ENCODE measurements at regions not wholly inside any gene's neighbourhood (a gene's known extent, or its start where the extent isn't known, plus 50 kb on each side); places are given as distances from the start of the nearest gene placed in this dataset.

GRCh38 chr4:11894221-11894620, 465.5 kb upstream of the HS3ST1 start:
- H3K4me3 ChIP-seq (ENCODE audit: low read depth, low read length), result no peak overlapping the region
- TF ChIP-seq, protein P1, sequence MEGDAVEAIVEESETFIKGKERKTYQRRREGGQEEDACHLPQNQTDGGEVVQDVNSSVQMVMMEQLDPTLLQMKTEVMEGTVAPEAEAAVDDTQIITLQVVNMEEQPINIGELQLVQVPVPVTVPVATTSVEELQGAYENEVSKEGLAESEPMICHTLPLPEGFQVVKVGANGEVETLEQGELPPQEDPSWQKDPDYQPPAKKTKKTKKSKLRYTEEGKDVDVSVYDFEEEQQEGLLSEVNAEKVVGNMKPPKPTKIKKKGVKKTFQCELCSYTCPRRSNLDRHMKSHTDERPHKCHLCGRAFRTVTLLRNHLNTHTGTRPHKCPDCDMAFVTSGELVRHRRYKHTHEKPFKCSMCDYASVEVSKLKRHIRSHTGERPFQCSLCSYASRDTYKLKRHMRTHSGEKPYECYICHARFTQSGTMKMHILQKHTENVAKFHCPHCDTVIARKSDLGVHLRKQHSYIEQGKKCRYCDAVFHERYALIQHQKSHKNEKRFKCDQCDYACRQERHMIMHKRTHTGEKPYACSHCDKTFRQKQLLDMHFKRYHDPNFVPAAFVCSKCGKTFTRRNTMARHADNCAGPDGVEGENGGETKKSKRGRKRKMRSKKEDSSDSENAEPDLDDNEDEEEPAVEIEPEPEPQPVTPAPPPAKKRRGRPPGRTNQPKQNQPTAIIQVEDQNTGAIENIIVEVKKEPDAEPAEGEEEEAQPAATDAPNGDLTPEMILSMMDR (IDR thresholded peaks at IDR 0.05; ENCODE audit: low read depth, low read length), result no peak

DNA sequence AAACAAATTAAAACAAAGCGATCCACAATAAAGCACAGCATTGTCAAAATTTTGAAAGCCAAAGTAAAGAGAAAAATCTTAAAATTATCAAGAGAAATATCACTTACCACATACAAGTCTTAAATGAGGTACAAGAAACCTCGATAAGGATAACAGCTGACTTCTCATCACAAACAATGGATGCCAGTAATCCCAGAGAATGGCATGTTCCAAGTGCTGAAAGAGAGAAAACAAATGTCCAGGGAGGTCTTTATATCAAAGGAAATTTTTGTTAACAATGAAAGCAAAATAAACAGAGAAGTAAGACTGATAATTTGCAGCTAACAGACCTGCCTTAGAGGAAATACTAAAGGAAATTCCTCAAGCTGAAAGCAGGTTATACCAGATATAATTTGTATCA, 460.4 kb upstream of the HS3ST1 start:
- TF ChIP-seq, protein P1 (IDR thresholded peaks at IDR 0.05; ENCODE audit: low read depth, low read length), result no peak
- H3K4me3 ChIP-seq (ENCODE audit: low read depth, low read length), result no peak overlapping the region

DNA sequence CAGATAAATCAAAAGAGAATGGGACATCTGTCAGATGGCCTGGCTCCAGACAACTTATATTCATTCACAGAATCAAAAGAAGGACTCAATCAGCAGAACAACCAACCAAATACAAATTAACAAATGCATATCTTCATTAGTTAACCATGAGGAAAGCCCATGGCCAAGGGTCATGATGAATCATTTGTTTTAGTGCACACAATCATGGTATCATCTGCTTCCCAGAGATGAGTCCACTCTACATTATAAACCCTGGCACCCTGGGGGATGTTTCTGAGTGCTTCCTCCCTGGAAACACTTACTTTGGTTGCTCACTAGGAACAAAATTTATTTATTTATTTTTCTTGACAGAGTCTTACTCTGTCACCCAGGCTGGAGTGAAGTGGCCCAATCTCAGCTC, 453.3 kb upstream of the HS3ST1 start:
- TF ChIP-seq, protein P1 (IDR thresholded peaks at IDR 0.05; ENCODE audit: low read depth, low read length), result no peak
- H3K4me3 ChIP-seq (ENCODE audit: low read depth, low read length), result no peak overlapping the region

DNA sequence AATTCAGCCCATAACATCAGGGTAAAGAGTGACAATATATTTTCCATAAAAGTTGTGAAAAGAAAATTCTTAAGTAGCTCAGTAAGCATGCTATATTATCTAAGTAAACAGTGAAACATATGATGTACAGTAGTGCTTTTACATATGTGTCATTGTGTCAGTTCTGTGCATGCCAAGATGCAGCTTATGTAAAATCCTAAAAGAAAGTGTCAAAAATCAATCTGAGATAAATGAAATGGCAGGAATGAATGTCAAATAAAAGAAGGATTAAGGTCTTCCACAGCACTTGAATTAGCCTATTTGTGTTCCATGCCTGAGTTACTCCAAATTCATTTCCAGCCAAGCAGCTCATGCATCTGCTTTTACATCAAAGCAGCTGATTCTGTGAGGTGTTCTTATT, 452.7 kb upstream of the HS3ST1 start:
- no peak overlapping the region for H3K4me3 ChIP-seq (ENCODE audit: low read depth, low read length)
- TF ChIP-seq, protein P1 (IDR thresholded peaks at IDR 0.05; ENCODE audit: low read depth, low read length), result no peak

- TF ChIP-seq, protein P1 (IDR thresholded peaks at IDR 0.05; ENCODE audit: low read depth, low read length), result no peak
- no peak overlapping the region for H3K4me3 ChIP-seq (ENCODE audit: low read depth, low read length)
Observed at GRCh38 chr4:11878241-11878640, 449.5 kb upstream of the HS3ST1 start.

DNA sequence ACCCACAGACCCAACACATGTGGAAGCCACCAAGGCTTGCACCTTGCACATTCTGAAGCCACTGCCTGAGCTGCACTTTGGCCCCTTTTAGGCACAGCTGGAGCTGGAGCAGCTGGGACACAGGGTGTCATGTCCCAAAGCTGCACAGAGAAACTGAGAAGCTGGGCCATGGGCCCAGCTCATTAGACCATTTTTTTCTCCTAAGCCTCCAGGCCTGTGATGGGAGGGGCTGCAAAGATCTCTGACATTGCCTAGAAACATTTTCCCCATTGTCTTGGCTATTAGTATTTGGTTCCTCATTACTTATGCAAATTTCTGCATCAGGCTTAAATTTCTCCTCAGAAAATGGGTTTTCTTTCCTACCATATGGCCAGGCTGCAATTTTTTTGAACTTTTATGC, 447.4 kb upstream of the HS3ST1 start:
- TF ChIP-seq, protein P1 (IDR thresholded peaks at IDR 0.05; ENCODE audit: low read depth, low read length), result no peak
- H3K4me3 ChIP-seq (ENCODE audit: low read depth, low read length), result no peak overlapping the region

DNA sequence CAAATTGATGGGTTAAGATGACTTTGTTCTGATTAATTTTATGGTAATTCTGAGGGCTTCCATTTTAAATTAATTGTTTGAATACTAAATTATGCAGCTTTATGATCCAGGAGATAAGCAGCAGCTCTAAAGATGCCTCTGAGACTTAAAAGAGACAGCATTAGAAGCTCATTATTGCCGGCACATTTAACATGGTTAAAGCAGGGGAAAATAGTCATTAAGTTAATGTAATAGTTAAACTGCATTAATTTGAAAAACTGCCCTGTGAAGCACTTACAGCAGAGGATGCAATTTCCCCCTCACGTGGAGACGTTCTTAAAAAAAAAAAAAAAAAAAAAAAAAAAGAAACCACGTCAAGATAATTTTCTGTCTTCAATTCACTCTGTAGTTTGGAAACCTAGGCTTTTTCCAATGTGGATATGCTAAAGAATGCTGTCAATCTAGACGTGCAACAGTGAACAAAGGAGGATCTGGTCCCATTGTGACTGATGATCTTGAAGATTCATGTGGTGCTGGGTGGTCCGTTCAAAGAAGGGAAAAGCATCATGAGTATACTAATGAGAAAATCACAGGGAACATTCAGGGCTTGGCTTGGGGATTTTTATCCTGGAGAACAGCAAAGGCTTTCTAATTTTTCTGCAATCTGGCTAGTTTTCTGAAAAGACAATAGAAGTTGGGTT, 440.6 kb upstream of the HS3ST1 start:
- TF ChIP-seq, protein P1 (IDR thresholded peaks at IDR 0.05; ENCODE audit: low read depth, low read length), result no peak
- H3K4me3 ChIP-seq (ENCODE audit: low read depth, low read length), result no peak overlapping the region
